Activated naive CD4-positive, alpha-beta T cell treated with anti-CD3 and anti-CD28 coated beads, Interleukin-2, amount 50 U/mL, for 24 hours (primary cell): ENCODE measurements at regions not wholly inside any gene's neighbourhood (a gene's known extent, or its start where the extent isn't known, plus 50 kb on each side); places are given as distances from the start of the nearest gene placed in this dataset.
"Not testable (repeated sequence)": the region's sequence is repeated elsewhere in the genome, so short reads cannot be mapped to it uniquely, and the experiment has no call there.

Experiments
- H3K27ac Mint-ChIP-seq: one replicate; pipeline ENCODE4 v1.8.0; 2021; ENCODE audit warnings: mild to moderate bottlenecking, mixed read lengths
- H3K27me3 Mint-ChIP-seq: one replicate; pipeline ENCODE4 v1.8.0; 2021; ENCODE audit warnings: mixed read lengths
- H3K36me3 Mint-ChIP-seq: one replicate; pipeline ENCODE4 v1.8.0; 2021; ENCODE audit warnings: mixed read lengths
- H3K4me1 Mint-ChIP-seq: one replicate; pipeline ENCODE4 v1.8.0; 2021; ENCODE audit warnings: mixed read lengths
- H3K4me3 Mint-ChIP-seq: one replicate; pipeline ENCODE4 v1.8.0; 2021; ENCODE audit warnings: mild to moderate bottlenecking, mixed read lengths
- H3K9me3 Mint-ChIP-seq: one replicate; pipeline ENCODE4 v1.8.0; 2021; ENCODE audit warnings: mixed read lengths

- Mint-ChIP-seq H3K36me3 (no peaks in the 10 kb centered on the region), H3K27ac (no peak overlapping the region), H3K4me1 (no peaks in the 10 kb centered on the region)
These were observed 203.5 kb downstream of the ATXN7L3B start for GRCh38 chr12:74741112-74741511.

GRCh38 chr12:74747305-74747704 lies 209.7 kb downstream of the ATXN7L3B start:
- no peak overlapping the region for H3K27ac Mint-ChIP-seq
- no peaks in the 10 kb centered on the region for H3K4me1 Mint-ChIP-seq
- H3K36me3 Mint-ChIP-seq = no peaks in the 10 kb centered on the region
- H3K27me3 Mint-ChIP-seq = no peaks in the 10 kb centered on the region
- no peak overlapping the region for H3K4me3 Mint-ChIP-seq
- no peaks in the 10 kb centered on the region for H3K9me3 Mint-ChIP-seq

More at GRCh38 chr12:74741112-74741511, 203.5 kb downstream of the ATXN7L3B start:
- no peak overlapping the region for H3K4me3 Mint-ChIP-seq
- H3K9me3 Mint-ChIP-seq = no peaks in the 10 kb centered on the region
- no peaks in the 10 kb centered on the region for H3K27me3 Mint-ChIP-seq

DNA sequence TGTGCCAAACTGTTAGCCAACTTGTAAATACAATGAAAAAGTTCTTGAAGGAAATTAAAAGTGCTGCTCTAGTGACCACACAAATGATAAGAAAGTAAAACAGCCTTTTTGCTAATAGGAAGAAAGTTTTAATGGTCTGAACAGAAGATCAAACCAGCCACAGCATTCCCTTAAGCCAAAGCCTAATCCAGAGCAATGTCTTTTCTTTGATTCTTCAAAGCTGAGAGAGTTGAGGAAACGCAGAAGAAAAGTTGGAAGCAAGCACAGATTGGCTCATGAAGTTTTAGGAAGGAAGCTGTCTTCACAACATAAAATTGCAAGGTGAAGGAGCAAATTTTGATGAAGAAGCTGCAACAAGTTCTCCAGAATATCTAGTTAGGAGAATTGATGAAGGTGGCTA lies 213.8 kb downstream of the ATXN7L3B start:
- Mint-ChIP-seq H3K27me3 (no peaks in the 10 kb centered on the region), H3K4me1 (no peaks in the 10 kb centered on the region), H3K27ac (no peak overlapping the region), H3K9me3 (no peaks in the 10 kb centered on the region), H3K4me3 (no peak overlapping the region), H3K36me3 (no peaks in the 10 kb centered on the region)

DNA sequence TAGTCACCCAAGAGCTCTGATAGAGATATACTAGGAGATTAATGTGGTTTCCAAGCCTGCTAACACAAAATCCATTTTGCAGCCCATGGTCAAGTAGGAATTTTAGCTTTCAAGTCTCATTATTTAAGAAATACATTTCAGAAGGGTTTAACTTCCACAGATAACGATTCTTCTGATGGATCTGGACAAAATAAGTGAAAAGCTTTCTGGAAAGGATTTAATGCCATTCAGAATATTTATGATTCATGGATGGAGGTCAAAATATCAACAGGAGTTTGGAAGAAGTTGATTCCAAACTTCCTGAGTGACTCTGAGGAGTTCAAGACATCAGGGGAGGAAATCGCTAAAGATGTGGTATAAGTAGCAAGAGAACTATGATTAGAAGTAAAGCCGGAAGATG lies 214.6 kb downstream of the ATXN7L3B start:
- peaks cover 2% of the 10 kb centered on the region for H3K9me3 Mint-ChIP-seq
- H3K27me3 Mint-ChIP-seq = no peaks in the 10 kb centered on the region
- no peaks in the 10 kb centered on the region for H3K36me3 Mint-ChIP-seq
- H3K4me1 Mint-ChIP-seq = no peaks in the 10 kb centered on the region
- no peak overlapping the region for H3K27ac Mint-ChIP-seq
- no peak overlapping the region for H3K4me3 Mint-ChIP-seq

GRCh38 chr12:74770552-74770951 lies 232.9 kb downstream of the ATXN7L3B start:
- H3K36me3 Mint-ChIP-seq = no peaks in the 10 kb centered on the region
- no peak overlapping the region for H3K4me3 Mint-ChIP-seq
- H3K9me3 Mint-ChIP-seq = no peaks in the 10 kb centered on the region
- no peaks in the 10 kb centered on the region for H3K4me1 Mint-ChIP-seq
- H3K27me3 Mint-ChIP-seq = no peaks in the 10 kb centered on the region
- no peak overlapping the region for H3K27ac Mint-ChIP-seq

GRCh38 chr12:74775276-74775675 lies 237.6 kb downstream of the ATXN7L3B start:
- H3K9me3 Mint-ChIP-seq = no peaks in the 10 kb centered on the region
- no peaks in the 10 kb centered on the region for H3K27me3 Mint-ChIP-seq
- no peaks in the 10 kb centered on the region for H3K4me1 Mint-ChIP-seq
- no peaks in the 10 kb centered on the region for H3K36me3 Mint-ChIP-seq
- no peak overlapping the region for H3K27ac Mint-ChIP-seq
- H3K4me3 Mint-ChIP-seq = no peak overlapping the region

GRCh38 chr12:74776378-74776777 lies 238.7 kb downstream of the ATXN7L3B start:
- no peaks in the 10 kb centered on the region for H3K36me3 Mint-ChIP-seq
- no peaks in the 10 kb centered on the region for H3K27me3 Mint-ChIP-seq
- no peaks in the 10 kb centered on the region for H3K9me3 Mint-ChIP-seq
- no peaks in the 10 kb centered on the region for H3K4me1 Mint-ChIP-seq
- H3K27ac Mint-ChIP-seq = no peak overlapping the region
- no peak overlapping the region for H3K4me3 Mint-ChIP-seq

- no peaks in the 10 kb centered on the region for H3K4me1 Mint-ChIP-seq
- H3K27ac Mint-ChIP-seq = no peak overlapping the region
- H3K27me3 Mint-ChIP-seq = no peaks in the 10 kb centered on the region
- H3K36me3 Mint-ChIP-seq = no peaks in the 10 kb centered on the region
- H3K4me3 Mint-ChIP-seq = no peak overlapping the region
- H3K9me3 Mint-ChIP-seq = no peaks in the 10 kb centered on the region
These were observed 242.7 kb downstream of the ATXN7L3B start for GRCh38 chr12:74780182-74780849.

- not testable (repeated sequence) for H3K36me3 Mint-ChIP-seq, H3K9me3 Mint-ChIP-seq, H3K27ac Mint-ChIP-seq, H3K4me3 Mint-ChIP-seq, H3K27me3 Mint-ChIP-seq, H3K4me1 Mint-ChIP-seq
These were observed 243.2 kb downstream of the ATXN7L3B start for GRCh38 chr12:74780850-74781241.

GRCh38 chr12:74781991-74782485 lies 244.4 kb downstream of the ATXN7L3B start:
- Mint-ChIP-seq H3K4me1 (no peaks in the 10 kb centered on the region), H3K9me3 (no peaks in the 10 kb centered on the region), H3K27ac (no peak overlapping the region), H3K27me3 (no peaks in the 10 kb centered on the region), H3K36me3 (peaks cover 1% of the 10 kb centered on the region), H3K4me3 (no peak overlapping the region)

DNA sequence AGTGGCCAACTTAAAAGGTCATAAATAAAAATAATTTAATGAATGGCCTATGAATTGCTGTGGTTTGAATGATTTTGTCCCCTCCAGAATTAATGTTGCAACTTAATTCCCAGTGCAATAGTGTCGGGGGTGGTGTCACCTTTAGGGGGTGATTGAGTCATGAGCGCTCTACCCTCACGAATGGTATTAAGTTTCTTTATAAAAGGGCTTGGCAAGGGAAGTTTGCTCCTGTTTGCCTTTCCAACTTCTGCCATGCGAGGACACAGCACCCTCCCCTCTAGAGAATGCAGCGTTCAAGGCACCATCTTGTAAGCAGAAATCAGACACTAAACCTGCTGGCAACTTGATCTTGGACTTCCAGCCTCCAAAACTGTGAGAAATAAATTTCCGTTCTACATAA lies 253.3 kb downstream of the ATXN7L3B start:
- H3K4me3 Mint-ChIP-seq = no peak overlapping the region
- no peaks in the 10 kb centered on the region for H3K4me1 Mint-ChIP-seq
- H3K9me3 Mint-ChIP-seq = no peaks in the 10 kb centered on the region
- peaks cover 1% of the 10 kb centered on the region for H3K36me3 Mint-ChIP-seq
- no peak overlapping the region for H3K27ac Mint-ChIP-seq
- peaks cover 1% of the 10 kb centered on the region for H3K27me3 Mint-ChIP-seq

- Mint-ChIP-seq H3K4me1 (no peaks in the 10 kb centered on the region), H3K9me3 (no peaks in the 10 kb centered on the region), H3K27me3 (peaks cover 1% of the 10 kb centered on the region), H3K36me3 (no peaks in the 10 kb centered on the region), H3K27ac (no peak overlapping the region), H3K4me3 (no peak overlapping the region)
These were observed 253.7 kb downstream of the ATXN7L3B start for GRCh38 chr12:74791365-74791764.

- H3K36me3 Mint-ChIP-seq = no peaks in the 10 kb centered on the region
- no peaks in the 10 kb centered on the region for H3K4me1 Mint-ChIP-seq
- H3K9me3 Mint-ChIP-seq = no peaks in the 10 kb centered on the region
- H3K4me3 Mint-ChIP-seq = no peak overlapping the region
- H3K27ac Mint-ChIP-seq = no peak overlapping the region
- H3K27me3 Mint-ChIP-seq = no peaks in the 10 kb centered on the region
These were observed 256.9 kb downstream of the ATXN7L3B start for GRCh38 chr12:74794522-74794921.

- Mint-ChIP-seq H3K4me3 (no peak overlapping the region), H3K27ac (no peak overlapping the region), H3K27me3 (no peaks in the 10 kb centered on the region), H3K9me3 (no peaks in the 10 kb centered on the region), H3K36me3 (no peaks in the 10 kb centered on the region), H3K4me1 (no peaks in the 10 kb centered on the region)
These were observed 264.0 kb downstream of the ATXN7L3B start for GRCh38 chr12:74801625-74802024.

- no peaks in the 10 kb centered on the region for H3K36me3 Mint-ChIP-seq
- H3K27ac Mint-ChIP-seq = no peak overlapping the region
- peaks cover 6% of the 10 kb centered on the region for H3K9me3 Mint-ChIP-seq
- H3K4me3 Mint-ChIP-seq = no peak overlapping the region
- H3K27me3 Mint-ChIP-seq = no peaks in the 10 kb centered on the region
- H3K4me1 Mint-ChIP-seq = no peaks in the 10 kb centered on the region
These were observed 279.0 kb downstream of the ATXN7L3B start for GRCh38 chr12:74816398-74817175.

DNA sequence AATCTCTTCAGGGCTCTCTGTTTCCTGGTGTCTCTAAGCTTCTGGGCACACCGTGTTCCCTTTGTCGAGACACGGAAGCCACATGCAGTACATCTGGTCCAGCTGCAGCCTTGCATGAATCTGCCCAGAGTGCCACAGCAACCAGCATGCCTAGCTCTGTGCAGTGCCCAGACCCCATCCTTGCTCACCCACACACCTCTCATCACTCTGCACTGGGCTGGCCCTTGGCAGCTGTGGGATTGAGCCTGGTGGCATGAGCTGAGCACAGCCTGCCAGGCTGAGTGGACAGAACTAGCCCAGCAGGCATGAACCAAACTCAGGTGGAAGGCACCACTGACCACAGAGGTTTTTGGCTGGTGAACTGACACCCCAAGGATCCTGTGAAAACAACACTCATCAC lies 279.9 kb downstream of the ATXN7L3B start:
- Mint-ChIP-seq H3K36me3 (no peaks in the 10 kb centered on the region), H3K27me3 (no peaks in the 10 kb centered on the region), H3K9me3 (peaks cover 6% of the 10 kb centered on the region), H3K4me3 (no peak overlapping the region), H3K4me1 (no peaks in the 10 kb centered on the region), H3K27ac (no peak overlapping the region)
